WERI-Rb-1 (cell line): ENCODE measurements at regions not wholly inside any gene's neighbourhood (a gene's known extent, or its start where the extent isn't known, plus 50 kb on each side); places are given as distances from the start of the nearest gene placed in this dataset.
"Not testable (repeated sequence)": the region's sequence is repeated elsewhere in the genome, so short reads cannot be mapped to it uniquely, and the experiment has no call there.

Experiments
- DNase-seq: peaks from one replicate; pipeline ENCODE4 v3.0.0-alpha.2; 2020
- H3K27ac ChIP-seq: fragments of 250-450 bp; sonication (Bioruptor Pico); 2 replicates; pipeline ENCODE4 v1.5.1; 2020; ENCODE audit warnings: mild to moderate bottlenecking, moderate library complexity
- H3K27me3 ChIP-seq: fragments of 250-450 bp; sonication (Bioruptor Pico); 2 replicates; pipeline ENCODE4 v1.5.1; 2021; ENCODE audit warnings: mild to moderate bottlenecking, low read depth, moderate library complexity; ENCODE audit not compliant: insufficient read depth, severe bottlenecking
- H3K36me3 ChIP-seq: fragments of 250-450 bp; sonication (Bioruptor Pico); 2 replicates; pipeline ENCODE4 v1.5.1; 2020; ENCODE audit warnings: mild to moderate bottlenecking, moderate library complexity
- H3K4me3 ChIP-seq: 2 replicates; pipeline ENCODE4 v1.5.1; 2011; ENCODE audit warnings: low read depth, mild to moderate bottlenecking, control low read depth, low read length
- H3K9me3 ChIP-seq: fragments of 250-450 bp; sonication (Bioruptor Pico); 2 replicates; pipeline ENCODE4 v1.5.1; 2021; ENCODE audit warnings: mild to moderate bottlenecking, moderate library complexity; ENCODE audit not compliant: severe bottlenecking
- TF ChIP-seq, protein P1 (sequence below): IDR thresholded peaks from 2 replicates; pipeline ENCODE4 v1.5.1; 2011; ENCODE audit warnings: low read depth, mild to moderate bottlenecking, control low read depth, inconsistent platforms, low read length

DNA sequence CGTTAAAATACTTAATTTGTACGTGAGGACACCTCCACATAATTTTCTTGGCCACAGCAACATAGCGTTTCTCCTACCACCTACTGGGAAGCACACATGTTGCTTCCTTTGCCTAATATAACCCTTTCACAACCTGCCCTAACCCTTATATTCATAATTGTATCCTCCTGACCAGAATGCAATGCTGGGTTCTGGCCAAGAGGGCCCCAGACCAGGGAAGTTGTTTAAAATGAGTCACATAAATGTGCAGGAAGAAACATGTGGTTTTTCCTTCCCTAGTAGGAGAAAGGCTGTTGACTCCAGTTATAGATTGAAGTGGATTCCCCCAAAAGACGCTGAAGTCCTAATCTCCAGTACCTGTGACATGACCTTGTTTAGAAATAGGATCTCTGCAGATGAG lies 187.3 kb downstream of the NUFIP1 start:
- H3K27me3 ChIP-seq: no peaks in the 10 kb centered on the region
- no peak overlapping the region for H3K4me3 ChIP-seq
- no peaks in the 10 kb centered on the region for H3K36me3 ChIP-seq
- no peaks in the 10 kb centered on the region for H3K9me3 ChIP-seq
- no peak overlapping the region for H3K27ac ChIP-seq
- TF ChIP-seq, protein P1, sequence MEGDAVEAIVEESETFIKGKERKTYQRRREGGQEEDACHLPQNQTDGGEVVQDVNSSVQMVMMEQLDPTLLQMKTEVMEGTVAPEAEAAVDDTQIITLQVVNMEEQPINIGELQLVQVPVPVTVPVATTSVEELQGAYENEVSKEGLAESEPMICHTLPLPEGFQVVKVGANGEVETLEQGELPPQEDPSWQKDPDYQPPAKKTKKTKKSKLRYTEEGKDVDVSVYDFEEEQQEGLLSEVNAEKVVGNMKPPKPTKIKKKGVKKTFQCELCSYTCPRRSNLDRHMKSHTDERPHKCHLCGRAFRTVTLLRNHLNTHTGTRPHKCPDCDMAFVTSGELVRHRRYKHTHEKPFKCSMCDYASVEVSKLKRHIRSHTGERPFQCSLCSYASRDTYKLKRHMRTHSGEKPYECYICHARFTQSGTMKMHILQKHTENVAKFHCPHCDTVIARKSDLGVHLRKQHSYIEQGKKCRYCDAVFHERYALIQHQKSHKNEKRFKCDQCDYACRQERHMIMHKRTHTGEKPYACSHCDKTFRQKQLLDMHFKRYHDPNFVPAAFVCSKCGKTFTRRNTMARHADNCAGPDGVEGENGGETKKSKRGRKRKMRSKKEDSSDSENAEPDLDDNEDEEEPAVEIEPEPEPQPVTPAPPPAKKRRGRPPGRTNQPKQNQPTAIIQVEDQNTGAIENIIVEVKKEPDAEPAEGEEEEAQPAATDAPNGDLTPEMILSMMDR: no peak
- DNase-seq: no peak

GRCh38 chr13:44800626-44801025 lies 188.6 kb downstream of the NUFIP1 start:
- H3K36me3 ChIP-seq: no peaks in the 10 kb centered on the region
- no peak overlapping the region for H3K27ac ChIP-seq
- H3K27me3 ChIP-seq: no peaks in the 10 kb centered on the region
- H3K9me3 ChIP-seq: no peaks in the 10 kb centered on the region
- DNase-seq: no peak
- no peak overlapping the region for H3K4me3 ChIP-seq
- TF ChIP-seq, protein P1: no peak

GRCh38 chr13:44797685-44798084 lies 191.6 kb downstream of the NUFIP1 start:
- no peak overlapping the region for H3K4me3 ChIP-seq
- TF ChIP-seq, protein P1: no peak
- no peak overlapping the region for H3K27ac ChIP-seq
- no peaks in the 10 kb centered on the region for H3K36me3 ChIP-seq
- no peaks in the 10 kb centered on the region for H3K27me3 ChIP-seq
- DNase-seq: no peak
- H3K9me3 ChIP-seq: no peaks in the 10 kb centered on the region

- H3K27ac ChIP-seq: no peak overlapping the region
- no peaks in the 10 kb centered on the region for H3K9me3 ChIP-seq
- TF ChIP-seq, protein P1: no peak
- no peaks in the 10 kb centered on the region for H3K36me3 ChIP-seq
- no peak overlapping the region for H3K4me3 ChIP-seq
- no peaks in the 10 kb centered on the region for H3K27me3 ChIP-seq
- DNase-seq: no peak
Observed at GRCh38 chr13:44796597-44797490, 192.4 kb downstream of the NUFIP1 start.

- H3K27me3 ChIP-seq, H3K36me3 ChIP-seq, H3K4me3 ChIP-seq, H3K27ac ChIP-seq, H3K9me3 ChIP-seq, DNase-seq: not testable (repeated sequence)
Observed at GRCh38 chr13:44796039-44796438, 193.2 kb downstream of the NUFIP1 start.

- Histone ChIP-seq H3K9me3 (no peaks in the 10 kb centered on the region), H3K27ac (no peak overlapping the region), H3K27me3 (no peaks in the 10 kb centered on the region), H3K36me3 (no peaks in the 10 kb centered on the region), H3K4me3 (no peak overlapping the region)
- no peak for DNase-seq
- TF ChIP-seq, protein P1: no peak
Observed at GRCh38 chr13:44795176-44795575, 194.1 kb downstream of the NUFIP1 start.
